Fibroblast of lung (primary cell): ENCODE measurements at regions not wholly inside any gene's neighbourhood (a gene's known extent, or its start where the extent isn't known, plus 50 kb on each side); places are given as distances from the start of the nearest gene placed in this dataset.
A peak's percentile ranks its signal among the peaks of the same experiment; 100 is the strongest.

Experiments used
- DNase-seq, 2 donors: peaks; one replicate each; pipeline versions ENCODE4 v3.0.0 to v3.0.0-alpha.2; 2010; ENCODE audit warnings: low read depth in 2 of 2
- H2AFZ ChIP-seq: 2 replicates; pipeline ENCODE4 v1.5.1; 2012; ENCODE audit warnings: low read length, control low read depth, inconsistent platforms
- H3K27ac ChIP-seq: 2 replicates; pipeline ENCODE4 v1.5.1; 2011; ENCODE audit warnings: low read length, control low read depth; ENCODE audit not compliant: insufficient read depth
- H3K27me3 ChIP-seq: 2 replicates; pipeline ENCODE4 v1.5.1; 2011; ENCODE audit warnings: mild to moderate bottlenecking, low read length; ENCODE audit not compliant: control insufficient read depth, insufficient read depth
- H3K36me3 ChIP-seq: 2 replicates; pipeline ENCODE4 v1.5.1; 2011; ENCODE audit warnings: low read length; ENCODE audit not compliant: control insufficient read depth, insufficient read depth
- H3K4me1 ChIP-seq: 2 replicates; pipeline ENCODE4 v1.5.1; 2011; ENCODE audit warnings: low read length; ENCODE audit not compliant: control insufficient read depth, insufficient read depth; ENCODE audit errors: extremely low read depth
- H3K4me2 ChIP-seq: 2 replicates; pipeline ENCODE4 v1.5.1; 2011; ENCODE audit warnings: low read length, control low read depth; ENCODE audit not compliant: insufficient read depth; ENCODE audit errors: extremely low read depth
- H3K4me3 ChIP-seq, 4 experiments: fragments of 200-600 bp in 1 of 4; sonication (generic) in 1 of 4; replicated peaks in 1 of 4; 2 replicates each; pipeline ENCODE4 v1.5.1; 2011 to 2016; ENCODE audit warnings: low read length in 4 of 4, low read depth in 3 of 4, mild to moderate bottlenecking in 3 of 4, control low read depth in 2 of 4, inconsistent platforms in 1 of 4, mixed read lengths in 1 of 4; ENCODE audit not compliant: insufficient read depth in 1 of 4; ENCODE audit errors: control extremely low read depth in 1 of 4
- H3K79me2 ChIP-seq: 2 replicates; pipeline ENCODE4 v1.5.1; 2012; ENCODE audit warnings: mild to moderate bottlenecking, low read length, inconsistent platforms; ENCODE audit not compliant: control insufficient read depth, insufficient read depth
- H3K9ac ChIP-seq: 2 replicates; pipeline ENCODE4 v1.5.1; 2011; ENCODE audit warnings: mild to moderate bottlenecking, low read length, control low read depth; ENCODE audit not compliant: insufficient read depth
- H3K9me3 ChIP-seq: 2 replicates; pipeline ENCODE4 v1.5.1; 2012; ENCODE audit warnings: low read depth, low read length; ENCODE audit not compliant: control insufficient read depth, insufficient read depth
- H4K20me1 ChIP-seq: 2 replicates; pipeline ENCODE4 v1.5.1; 2011; ENCODE audit warnings: low read length; ENCODE audit not compliant: control insufficient read depth, insufficient read depth; ENCODE audit errors: extremely low read depth
- CTCF ChIP-seq, 2 donors: IDR thresholded peaks in 1 of 2; conservative IDR thresholded peaks in 1 of 2; 1 replicate in 1 of 2; 2 replicates in 1 of 2; pipeline ENCODE4 v1.5.1; 2011 to 2012; ENCODE audit warnings: low read length in 2 of 2, control low read depth in 1 of 2, inconsistent platforms in 1 of 2, low read depth in 1 of 2, mild to moderate bottlenecking in 1 of 2
- EZH2 ChIP-seq: IDR thresholded peaks from 2 replicates; pipeline ENCODE4 v1.5.1; 2012; ENCODE audit warnings: low read length, control low read depth, mild to moderate bottlenecking; ENCODE audit errors: missing control alignments

- Histone ChIP-seq H3K4me2 (no peak overlapping the region), H4K20me1 (no peaks in the 10 kb centered on the region), H3K27me3 (no peaks in the 10 kb centered on the region), H3K4me1 (peaks cover 6% of the 10 kb centered on the region), H3K27ac (no peak overlapping the region), H3K4me3 (no peak overlapping the region), H3K36me3 (no peaks in the 10 kb centered on the region), H2AFZ (no peak overlapping the region), H3K9me3 (no peaks in the 10 kb centered on the region), H3K9ac (no peak overlapping the region), H3K79me2 (no peaks in the 10 kb centered on the region)
- no peak for TF ChIP-seq CTCF (conservative IDR thresholded peaks at IDR 0.05 in 1 of 2, IDR thresholded peaks at IDR 0.05 in 1 of 2; ENCODE audit: low read depth in 1 of 2, low read length in 2 of 2)
- no peak for TF ChIP-seq EZH2
- no peak for DNase-seq
Observed at GRCh38 chr11:130529366-130529765, 80.9 kb downstream of the ADAMTS15 start.

DNA sequence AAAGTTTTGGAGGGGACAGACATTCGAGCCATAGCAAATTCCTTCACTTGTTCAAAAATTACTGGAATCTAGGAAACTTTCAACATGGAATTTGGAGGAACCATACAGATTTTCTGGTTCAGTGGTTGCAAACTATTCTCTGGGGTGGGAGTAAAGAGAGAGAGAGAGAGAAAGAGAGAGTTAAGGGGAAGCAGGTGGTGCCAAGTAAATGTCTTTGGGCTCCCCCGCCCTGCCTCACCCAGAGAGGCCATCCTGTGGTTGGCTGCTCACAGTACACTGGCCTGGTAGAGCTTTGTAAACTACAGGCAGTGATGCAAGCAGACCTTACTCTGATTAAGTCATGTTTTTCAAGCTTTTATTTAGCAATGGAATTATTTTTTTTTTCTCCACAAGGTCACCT, 82.6 kb downstream of the ADAMTS15 start:
- Histone ChIP-seq H4K20me1 (no peaks in the 10 kb centered on the region), H3K4me1 (peaks cover 6% of the 10 kb centered on the region), H3K27me3 (no peaks in the 10 kb centered on the region), H3K9ac (no peak overlapping the region), H2AFZ (no peak overlapping the region), H3K79me2 (no peaks in the 10 kb centered on the region), H3K27ac (no peak overlapping the region), H3K4me3 (no peak overlapping the region), H3K36me3 (no peaks in the 10 kb centered on the region), H3K9me3 (no peaks in the 10 kb centered on the region), H3K4me2 (no peak overlapping the region)
- TF ChIP-seq EZH2 (no peak), CTCF (conservative IDR thresholded peaks at IDR 0.05 in 1 of 2, IDR thresholded peaks at IDR 0.05 in 1 of 2; ENCODE audit: low read depth in 1 of 2, low read length in 2 of 2) (no peak)
- peak; percentile 51 to 95 for DNase-seq

DNA sequence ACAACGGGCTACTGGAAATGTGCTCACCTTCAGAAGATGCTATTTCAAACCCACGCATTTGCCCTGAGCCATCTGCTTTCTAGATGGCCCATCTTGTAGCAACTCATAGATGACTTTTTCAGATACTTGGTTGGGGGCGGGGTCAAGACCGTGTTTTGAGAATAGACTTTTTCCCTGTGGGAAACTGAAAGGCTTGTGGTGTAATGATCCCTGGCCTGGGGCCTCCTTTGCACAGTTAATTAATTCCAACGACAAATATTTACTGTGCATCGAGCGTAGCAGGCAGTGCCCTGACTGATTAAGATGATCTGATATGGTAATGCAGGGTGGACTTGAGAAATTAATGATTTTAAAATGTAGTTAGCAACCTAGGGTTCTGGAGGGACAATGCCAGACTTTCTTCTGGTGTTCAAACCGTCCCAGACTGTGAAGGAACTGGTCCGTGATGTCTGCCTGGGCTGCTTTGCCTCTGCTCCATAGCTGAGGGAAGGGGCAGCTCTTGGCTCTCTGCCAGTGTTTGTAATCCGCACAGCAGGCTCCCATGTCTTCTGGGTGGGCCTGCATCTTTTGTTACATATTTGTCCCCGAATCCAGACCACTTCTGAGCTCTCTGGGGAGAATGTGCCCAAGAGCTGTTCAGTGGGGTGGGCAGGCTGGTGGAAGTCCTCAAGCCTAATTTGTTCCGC, 84.8 kb downstream of the ADAMTS15 start:
- no peaks in the 10 kb centered on the region for H3K36me3 ChIP-seq
- TF ChIP-seq EZH2 (no peak), CTCF (conservative IDR thresholded peaks at IDR 0.05 in 1 of 2, IDR thresholded peaks at IDR 0.05 in 1 of 2; ENCODE audit: low read depth in 1 of 2, low read length in 2 of 2) (no peak)
- H3K9me3 ChIP-seq: no peaks in the 10 kb centered on the region

More for the DNA sequence above, 84.8 kb downstream of the ADAMTS15 start:
- Histone ChIP-seq H3K27ac (no peak overlapping the region), H3K4me3 (no peak overlapping the region), H3K27me3 (no peaks in the 10 kb centered on the region), H3K4me1 (no peaks in the 10 kb centered on the region), H3K9ac (no peak overlapping the region), H3K79me2 (no peaks in the 10 kb centered on the region), H4K20me1 (no peaks in the 10 kb centered on the region), H2AFZ (no peak overlapping the region), H3K4me2 (no peak overlapping the region)
- DNase-seq: no peak
